ENCODE measurements at regions not wholly inside any gene's neighbourhood (a gene's known extent, or its start where the extent isn't known, plus 50 kb on each side); places are given as distances from the start of the nearest gene placed in this dataset.

- H2AFZ ChIP-seq (ENCODE audit: low read depth, low read length): no peak overlapping the region
- H3K36me3 ChIP-seq (ENCODE audit: control insufficient read depth in 2 of 2, extremely low read depth in 1 of 2, insufficient read depth in 2 of 2, low read length in 2 of 2): no peaks in the 10 kb centered on the region
- no peak for FAIRE-seq
- intact Hi-C loops (cut with micrococcal nuclease): no loop called here
- H3K4me3 ChIP-seq (replicated peaks in 1 of 3; ENCODE audit: insufficient read depth in 1 of 3, low read depth in 1 of 3, low read length in 3 of 3): no peak overlapping the region
- no peak overlapping the region for H3K9ac ChIP-seq (replicated peaks; ENCODE audit: extremely low read depth, insufficient read depth, low read length)
- H3K4me2 ChIP-seq (ENCODE audit: insufficient read depth, low read length): no peak overlapping the region
- POLR2A ChIA-PET: no interaction called here
- DNase-seq (ENCODE audit: low read depth, low spot score): no peak
- dilution Hi-C loops (cut with MboI; ENCODE audit: extremely low pct_ligation_motif_present, low sequenced_read_pairs): no loop called here
- H3K27ac ChIP-seq (ENCODE audit: insufficient read depth, low read depth, low read length): no peak overlapping the region
- no peaks in the 10 kb centered on the region for H3K4me1 ChIP-seq (ENCODE audit: control insufficient read depth, extremely low read depth, insufficient read depth, low read length)
- CTCF ChIA-PET: no interaction called here
- H3K9me1 ChIP-seq (replicated peaks; ENCODE audit: control insufficient read depth, extremely low read depth, insufficient read depth, low read length): no peaks in the 10 kb centered on the region
- H4K20me1 ChIP-seq (replicated peaks; ENCODE audit: control insufficient read depth, extremely low read depth, insufficient read depth, low read length): no peaks in the 10 kb centered on the region
- H3K27me3 ChIP-seq (ENCODE audit: control insufficient read depth in 2 of 2, insufficient read depth in 2 of 2, low read length in 2 of 2): no peaks in the 10 kb centered on the region
- TF ChIP-seq FOS (IDR thresholded peaks at IDR 0.05; ENCODE audit: borderline replicate concordance, insufficient read depth, low read length): no peak
- TF ChIP-seq EZH2 (IDR thresholded peaks at IDR 0.05; ENCODE audit: borderline replicate concordance, low read depth, low read length, severe bottlenecking): no peak
- TF ChIP-seq GATA2 (IDR thresholded peaks at IDR 0.05; ENCODE audit: insufficient read depth, insufficient read length, low read depth, low read length): no peak
- TF ChIP-seq, protein P1, sequence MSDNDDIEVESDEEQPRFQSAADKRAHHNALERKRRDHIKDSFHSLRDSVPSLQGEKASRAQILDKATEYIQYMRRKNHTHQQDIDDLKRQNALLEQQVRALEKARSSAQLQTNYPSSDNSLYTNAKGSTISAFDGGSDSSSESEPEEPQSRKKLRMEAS (IDR thresholded peaks at IDR 0.05; ENCODE audit: insufficient read depth, insufficient read length): no peak
- no peak for TF ChIP-seq CTCF (IDR thresholded peaks at IDR 0.05; ENCODE audit: extremely low read depth in 1 of 2, insufficient read depth in 1 of 2, low read depth in 1 of 2, low read length in 2 of 2)
- no peak for TF ChIP-seq POLR2AphosphoS5 (IDR thresholded peaks at IDR 0.05; ENCODE audit: insufficient read depth, low read depth, low read length)
- TF ChIP-seq JUN (IDR thresholded peaks at IDR 0.05; ENCODE audit: borderline replicate concordance, insufficient read depth, insufficient read length, low read depth): no peak
- TF ChIP-seq POLR2A (IDR thresholded peaks at IDR 0.05; ENCODE audit: low read depth, low read length): no peak
- no peak for TF ChIP-seq MYC (IDR thresholded peaks at IDR 0.05; ENCODE audit: low read depth, low read length)
- H3K9me3 ChIP-seq (replicated peaks; ENCODE audit: control insufficient read depth, insufficient read depth, low read length): no peaks in the 10 kb centered on the region
- BruUV-seq (replicated peaks): no TSS peak
- H3K79me2 ChIP-seq (ENCODE audit: control insufficient read depth, insufficient read depth, low read length): no peaks in the 10 kb centered on the region
Observed at GRCh38 chrX:148381603-148382002, 118.8 kb upstream of the AFF2 start.

Measured in endothelial cell of umbilical vein (primary cell).